A549 (cell line): ENCODE measurements at regions not wholly inside any gene's neighbourhood (a gene's known extent, or its start where the extent isn't known, plus 50 kb on each side); places are given as distances from the start of the nearest gene placed in this dataset.

Experiments
- ATAC-seq, 2 experiments: fragments of 200-7000 bp in 1 of 2; fragments of >200 bp in 1 of 2; cut with Nextera tagmentation in 1 of 2; cut with Tn5 transposase in 1 of 2; 3 replicates each; pipeline versions ENCODE4 v1.8.0 to v1.9.1; 2018 to 2020; ENCODE audit warnings: mild to moderate bottlenecking in 1 of 2, moderate library complexity in 1 of 2
- CTCF ChIA-PET: fragments of 300-600 bp; sonication (Branson Sonifier 250); formaldehyde crosslinking; extraction: SDS; loops from one replicate; lab custom pipeline; 2021; ENCODE audit warnings: antibody characterized with exemption, inconsistent platforms; lab: Yijun Ruan, JAX
- POLR2A ChIA-PET: fragments of 350-600 bp; formaldehyde crosslinking; extraction: SDS; loops from one replicate; lab custom pipeline; 2021; ENCODE audit warnings: antibody characterized with exemption, inconsistent platforms; lab: Yijun Ruan, JAX
- DNase-seq, 2 experiments: peaks; one replicate each; pipeline versions ENCODE4 v3.0.0 to v3.0.0-alpha.2; 2011 to 2016; ENCODE audit warnings: low read depth in 1 of 2, low spot score in 1 of 2
- FAIRE-seq: peaks from 2 replicates; lab custom pipeline; 2011; peaks lifted over from hg19 to GRCh38; lab: Jason Lieb, UNC
- H3K27ac ChIP-seq, 2 experiments: fragments of >200 bp; sonication (Bioruptor Twin); formaldehyde crosslinking; 3 replicates each; pipeline ENCODE4 v1.5.1; 2016 to 2017
- H3K4me1 ChIP-seq: fragments of >200 bp; sonication (Bioruptor Twin); formaldehyde crosslinking; 3 replicates; pipeline ENCODE4 v1.6.1; 2016
- H3K4me2 ChIP-seq: fragments of >200 bp; sonication (Bioruptor Twin); formaldehyde crosslinking; 3 replicates; pipeline ENCODE4 v1.6.1; 2016
- H3K4me3 ChIP-seq: fragments of >200 bp; sonication (Bioruptor Twin); formaldehyde crosslinking; 3 replicates; pipeline ENCODE4 v1.5.1; 2016
- H3K9me3 ChIP-seq: fragments of >200 bp; sonication (Bioruptor Twin); formaldehyde crosslinking; 3 replicates; pipeline ENCODE4 v1.6.1; 2016
- BHLHE40 ChIP-seq: IDR thresholded peaks from 2 replicates; pipeline ENCODE4 v1.6.1; 2012; ENCODE audit warnings: low read depth, low read length, inconsistent platforms
- CBX2 ChIP-seq: fragments of 200-600 bp; sonication (generic); IDR thresholded peaks from 2 replicates; pipeline ENCODE4 v1.6.1; 2016; ENCODE audit warnings: low read depth, mild to moderate bottlenecking, borderline replicate concordance
- CEBPB ChIP-seq, 2 experiments: fragments of >200 bp in 1 of 2; sonication (Bioruptor Twin) in 1 of 2; formaldehyde crosslinking in 1 of 2; IDR thresholded peaks; 2 replicates each; pipeline ENCODE4 v1.6.1; 2012 to 2016
- CHD4 ChIP-seq: fragments of 200-600 bp; sonication (generic); IDR thresholded peaks from 2 replicates; pipeline ENCODE4 v1.6.1; 2016; ENCODE audit warnings: antibody characterized with exemption, mild to moderate bottlenecking, borderline replicate concordance
- CTCF ChIP-seq: fragments of >200 bp; sonication (Bioruptor Twin); formaldehyde crosslinking; IDR thresholded peaks from 3 replicates; pipeline ENCODE4 v1.5.1; 2016
- EHF ChIP-seq: fragments of 250-450 bp; sonication (Bioruptor Pico); IDR thresholded peaks from 2 replicates; pipeline ENCODE4 v1.5.0; 2020; ENCODE audit warnings: mild to moderate bottlenecking
- ESRRA ChIP-seq: fragments of 150-350 bp; IDR thresholded peaks from 2 replicates; pipeline ENCODE4 v1.6.1; 2014; ENCODE audit warnings: mild to moderate bottlenecking, low read length, borderline replicate concordance
- FOSB ChIP-seq: fragments of 250-450 bp; sonication (Bioruptor Pico); IDR thresholded peaks from 2 replicates; pipeline ENCODE4 v1.5.0; 2020; ENCODE audit warnings: mild to moderate bottlenecking, moderate library complexity
- FOSL2 ChIP-seq, 2 experiments: fragments of 450-650 bp in 1 of 2; fragments of >200 bp in 1 of 2; sonication (Bioruptor Twin) in 1 of 2; formaldehyde crosslinking; IDR thresholded peaks; 2 replicates each; pipeline versions ENCODE4 v1.5.0 to v1.6.1; 2016 to 2020; ENCODE audit warnings: mild to moderate bottlenecking in 1 of 2, moderate library complexity in 1 of 2
- FOXS1 ChIP-seq: fragments of 250-450 bp; sonication (Bioruptor Pico); IDR thresholded peaks from 2 replicates; pipeline ENCODE4 v1.5.0; 2020; ENCODE audit warnings: mild to moderate bottlenecking, moderate library complexity
- GATA3 ChIP-seq: IDR thresholded peaks from 2 replicates; pipeline ENCODE4 v1.6.1; 2012; ENCODE audit warnings: borderline replicate concordance
- HEYL ChIP-seq: fragments of 250-450 bp; sonication (Bioruptor Pico); IDR thresholded peaks from 2 replicates; pipeline ENCODE4 v1.8.0; 2021; ENCODE audit warnings: mild to moderate bottlenecking, moderate library complexity
- HMGXB4 ChIP-seq: fragments of 250-450 bp; sonication (Bioruptor Pico); IDR thresholded peaks from 2 replicates; pipeline ENCODE4 v1.5.0; 2021; ENCODE audit warnings: mild to moderate bottlenecking, moderate library complexity, borderline replicate concordance
- HOXB13 ChIP-seq: fragments of 250-450 bp; sonication (Bioruptor Pico); IDR thresholded peaks from 2 replicates; pipeline ENCODE4 v1.5.0; 2020; ENCODE audit warnings: low read depth, mild to moderate bottlenecking, moderate library complexity
- HOXB5 ChIP-seq: fragments of 250-450 bp; sonication (Bioruptor Pico); IDR thresholded peaks from 2 replicates; pipeline ENCODE4 v1.5.0; 2020; ENCODE audit warnings: mild to moderate bottlenecking, moderate library complexity
- JUN ChIP-seq, 2 experiments: fragments of >200 bp; sonication (Bioruptor Twin); formaldehyde crosslinking; IDR thresholded peaks; 2 replicates in 1 of 2; 3 replicates in 1 of 2; pipeline ENCODE4 v1.6.1; 2016 to 2017
- KDM1A ChIP-seq: fragments of 200-600 bp; sonication (generic); IDR thresholded peaks from 2 replicates; pipeline ENCODE4 v1.6.1; 2016; ENCODE audit warnings: low read depth, mild to moderate bottlenecking
- MAFK ChIP-seq: fragments of 450-650 bp; IDR thresholded peaks from 2 replicates; pipeline ENCODE4 v1.6.1; 2014; ENCODE audit not compliant: partially characterized antibody
- MAZ ChIP-seq: fragments of 150-350 bp; IDR thresholded peaks from 2 replicates; pipeline ENCODE4 v1.6.1; 2014; ENCODE audit warnings: antibody characterized with exemption, low read depth, low read length, borderline replicate concordance
- MYC ChIP-seq: IDR thresholded peaks from 2 replicates; pipeline ENCODE4 v1.6.1; 2012; ENCODE audit warnings: mild to moderate bottlenecking, inconsistent platforms, low read length, improper control_type of control experiment, borderline replicate concordance
- PBX3 ChIP-seq: IDR thresholded peaks from 2 replicates; pipeline ENCODE4 v1.6.1; 2012
- POLR2A ChIP-seq: IDR thresholded peaks from 2 replicates; pipeline ENCODE4 v1.6.1; 2012; ENCODE audit warnings: mild to moderate bottlenecking, low read length
- POLR2AphosphoS2 ChIP-seq: conservative IDR thresholded peaks from 2 replicates; pipeline ENCODE4 v1.6.1; 2012; ENCODE audit warnings: low read length, improper control_type of control experiment, inconsistent platforms
- RARB ChIP-seq: fragments of 250-450 bp; sonication (Bioruptor Pico); IDR thresholded peaks from 2 replicates; pipeline ENCODE4 v1.8.0; 2021; ENCODE audit warnings: mild to moderate bottlenecking, moderate library complexity
- SMC3 ChIP-seq: fragments of >200 bp; sonication (Bioruptor Twin); formaldehyde crosslinking; IDR thresholded peaks from 3 replicates; pipeline ENCODE4 v1.6.1; 2018; ENCODE audit warnings: inconsistent platforms
- SREBF2 ChIP-seq: fragments of 450-650 bp; IDR thresholded peaks from 2 replicates; pipeline ENCODE4 v1.6.1; 2014; ENCODE audit warnings: mild to moderate bottlenecking, moderate library complexity
- ZC3H11A ChIP-seq: fragments of 450-650 bp; IDR thresholded peaks from 2 replicates; pipeline ENCODE4 v1.6.1; 2014; ENCODE audit warnings: antibody characterized with exemption, mild to moderate bottlenecking
- ZFP36 ChIP-seq: fragments of 450-650 bp; IDR thresholded peaks from 2 replicates; pipeline ENCODE4 v1.6.1; 2014; ENCODE audit warnings: borderline replicate concordance; ENCODE audit not compliant: partially characterized antibody
- WGBS: methylation state at CpG from one replicate; pipeline ENCODE4 v1.1.6; 2017; ENCODE audit errors: missing lambda C conversion rate; 5-methylcytosine and 5-hydroxymethylcytosine counted together

GRCh38 chr6:163902993-163903392, 488.5 kb downstream of the QKI start:
- CTCF ChIA-PET: no interaction called here
- Histone ChIP-seq H3K4me2 (no peak overlapping the region), H3K27ac (no peak overlapping the region), H3K4me3 (no peak overlapping the region), H3K9me3 (no peaks in the 10 kb centered on the region), H3K4me1 (no peaks in the 10 kb centered on the region)
- WGBS: 64% methylated on average over 8 of the region's 8 CpGs
- TF ChIP-seq HMGXB4 (CRISPR knock-in tag): no peak
- no peak for TF ChIP-seq ESRRA
- TF ChIP-seq KDM1A: no peak
- no peak for TF ChIP-seq HOXB13 (CRISPR knock-in tag)
- TF ChIP-seq JUN (IDR thresholded peaks at IDR 0.05): no peak
- no peak for TF ChIP-seq PBX3
- no peak for TF ChIP-seq FOSL2 (IDR thresholded peaks at IDR 0.05)
- TF ChIP-seq FOSL2 (CRISPR knock-in tag; IDR thresholded peaks at IDR 0.05): no peak
- TF ChIP-seq CTCF: no peak
- no peak for TF ChIP-seq POLR2AphosphoS2
- no peak for TF ChIP-seq SREBF2
- TF ChIP-seq SMC3: no peak
- no peak for TF ChIP-seq MAZ
- no peak for TF ChIP-seq CHD4
- no peak for TF ChIP-seq CEBPB (IDR thresholded peaks at IDR 0.05)
- TF ChIP-seq CBX2: no peak
- no peak for TF ChIP-seq FOSB (CRISPR knock-in tag)
- no peak for TF ChIP-seq POLR2A
- TF ChIP-seq RARB (CRISPR knock-in tag): no peak
- DNase-seq (no peak), FAIRE-seq (no peak), ATAC-seq (no peak)
- POLR2A ChIA-PET: no interaction called here

GRCh38 chr6:163901681-163902080, 487.2 kb downstream of the QKI start:
- DNase-seq (no peak), FAIRE-seq (no peak), ATAC-seq (no peak)
- Histone ChIP-seq H3K4me3 (no peak overlapping the region), H3K4me1 (no peaks in the 10 kb centered on the region), H3K27ac (no peak overlapping the region), H3K4me2 (no peak overlapping the region), H3K9me3 (no peaks in the 10 kb centered on the region)
- TF ChIP-seq HOXB5 (no peak), MAFK (peak; percentile 24)
- 59% methylated on average over 5 of the region's 5 CpGs for WGBS
- POLR2A ChIA-PET: no interaction called here
- CTCF ChIA-PET: no interaction called here

- POLR2A ChIA-PET: no interaction called here
- DNase-seq (no peak), ATAC-seq (no peak), FAIRE-seq (no peak)
- 94% methylated on average over 2 of the region's 4 CpGs for WGBS
- H3K4me3 ChIP-seq: no peak overlapping the region
- no peaks in the 10 kb centered on the region for H3K4me1 ChIP-seq
- no peak overlapping the region for H3K27ac ChIP-seq
- H3K4me2 ChIP-seq: no peak overlapping the region
- CTCF ChIA-PET: no interaction called here
- H3K9me3 ChIP-seq: no peaks in the 10 kb centered on the region
- TF ChIP-seq EHF (CRISPR knock-in tag) (no peak), HOXB5 (no peak), MYC (no peak), MAZ (no peak), MAFK (no peak), ZC3H11A (no peak), ZFP36 (no peak), FOXS1 (CRISPR knock-in tag) (no peak), GATA3 (no peak), PBX3 (no peak), CTCF (no peak), HEYL (CRISPR knock-in tag) (no peak), BHLHE40 (no peak)
Measured at GRCh38 chr6:163900570-163900969, 486.1 kb downstream of the QKI start.
